ENCODE measurements at regions not wholly inside any gene's neighbourhood (a gene's known extent, or its start where the extent isn't known, plus 50 kb on each side); places are given as distances from the start of the nearest gene placed in this dataset.

GRCh38 chr3:154658000-154658399, 228.0 kb upstream of the GPR149 start:
- no peak for DNase-seq
- Histone ChIP-seq H3K27me3 (ENCODE audit: control insufficient read depth in 1 of 2, insufficient read depth in 1 of 2, low read length in 2 of 2) (no peaks in the 10 kb centered on the region), H2BK120ac (ENCODE audit: low read depth, low read length) (no peak overlapping the region), H2BK15ac (ENCODE audit: low read depth, poor library complexity, severe bottlenecking) (no peak overlapping the region), H3K36me3 (ENCODE audit: control insufficient read depth in 1 of 2, insufficient read depth in 2 of 2, low read depth in 1 of 2, low read length in 2 of 2) (no peaks in the 10 kb centered on the region), H3K14ac (ENCODE audit: low read length in 2 of 2) (no peak overlapping the region), H2AFZ (ENCODE audit: low read depth, low read length) (no peak overlapping the region), H3K9ac (ENCODE audit: low read length) (no peak overlapping the region), H4K91ac (ENCODE audit: low read length) (no peak overlapping the region), H3K4me2 (ENCODE audit: low read length, poor library complexity, severe bottlenecking) (no peak overlapping the region), H3K4me3 (ENCODE audit: insufficient read depth in 1 of 2, low read depth in 1 of 2, low read length in 2 of 2) (no peak overlapping the region), H2BK5ac (ENCODE audit: low read depth, low read length, poor library complexity, severe bottlenecking) (no peak overlapping the region), H3K9me3 (ENCODE audit: control insufficient read depth, low read length) (no peaks in the 10 kb centered on the region), H3K4ac (ENCODE audit: low read depth in 1 of 2, low read length in 2 of 2) (no peak overlapping the region), H2BK12ac (ENCODE audit: low read length in 2 of 2) (no peak overlapping the region), H2AK5ac (ENCODE audit: low read length, severe bottlenecking) (no peak overlapping the region), H3K27ac (ENCODE audit: low read length, poor library complexity, severe bottlenecking) (no peak overlapping the region), H3K18ac (ENCODE audit: low read depth in 1 of 2, low read length in 2 of 2) (no peak overlapping the region), H3K23ac (ENCODE audit: low read length in 2 of 2) (no peak overlapping the region), H3K79me1 (replicated peaks; ENCODE audit: low read length, poor library complexity, severe bottlenecking) (no peaks in the 10 kb centered on the region), H4K8ac (ENCODE audit: low read length) (no peak overlapping the region), H3K4me1 (ENCODE audit: control insufficient read depth, insufficient read depth, low read depth, low read length) (no peaks in the 10 kb centered on the region)

GRCh38 chr3:154657218-154657617, 227.2 kb upstream of the GPR149 start:
- WGBS: 85% methylated on average over 4 of the region's 4 CpGs
- DNase-seq: no peak
- H3K4me1 ChIP-seq (ENCODE audit: control insufficient read depth, insufficient read depth, low read depth, low read length): no peaks in the 10 kb centered on the region
- no peak overlapping the region for H2AFZ ChIP-seq (ENCODE audit: low read depth, low read length)
- no peaks in the 10 kb centered on the region for H3K9me3 ChIP-seq (ENCODE audit: control insufficient read depth, low read length)
- no peak overlapping the region for H4K8ac ChIP-seq (ENCODE audit: low read length)
- H3K23ac ChIP-seq (ENCODE audit: low read length in 2 of 2): no peak overlapping the region
- H3K18ac ChIP-seq (ENCODE audit: low read depth in 1 of 2, low read length in 2 of 2): no peak overlapping the region
- H3K36me3 ChIP-seq (ENCODE audit: control insufficient read depth in 1 of 2, insufficient read depth in 2 of 2, low read depth in 1 of 2, low read length in 2 of 2): no peaks in the 10 kb centered on the region
- no peak overlapping the region for H3K9ac ChIP-seq (ENCODE audit: low read length)
- H3K27ac ChIP-seq (ENCODE audit: low read length, poor library complexity, severe bottlenecking): no peak overlapping the region
- no peaks in the 10 kb centered on the region for H3K79me1 ChIP-seq (replicated peaks; ENCODE audit: low read length, poor library complexity, severe bottlenecking)
- H4K91ac ChIP-seq (ENCODE audit: low read length): no peak overlapping the region
- no peak overlapping the region for H3K14ac ChIP-seq (ENCODE audit: low read length in 2 of 2)
- H3K27me3 ChIP-seq (ENCODE audit: control insufficient read depth in 1 of 2, insufficient read depth in 1 of 2, low read length in 2 of 2): no peaks in the 10 kb centered on the region
- no peak overlapping the region for H3K4me3 ChIP-seq (ENCODE audit: insufficient read depth in 1 of 2, low read depth in 1 of 2, low read length in 2 of 2)
- no peak overlapping the region for H2BK15ac ChIP-seq (ENCODE audit: low read depth, poor library complexity, severe bottlenecking)
- H2BK120ac ChIP-seq (ENCODE audit: low read depth, low read length): no peak overlapping the region
- no peak overlapping the region for H3K4ac ChIP-seq (ENCODE audit: low read depth in 1 of 2, low read length in 2 of 2)
- no peak overlapping the region for H2AK5ac ChIP-seq (ENCODE audit: low read length, severe bottlenecking)
- no peak overlapping the region for H3K4me2 ChIP-seq (ENCODE audit: low read length, poor library complexity, severe bottlenecking)
- H2BK5ac ChIP-seq (ENCODE audit: low read depth, low read length, poor library complexity, severe bottlenecking): no peak overlapping the region
- no peak overlapping the region for H2BK12ac ChIP-seq (ENCODE audit: low read length in 2 of 2)

GRCh38 chr3:154656486-154656885, 226.5 kb upstream of the GPR149 start:
- Histone ChIP-seq H3K4me1 (ENCODE audit: control insufficient read depth, insufficient read depth, low read depth, low read length) (no peaks in the 10 kb centered on the region), H3K9ac (ENCODE audit: low read length) (no peak overlapping the region), H3K23ac (ENCODE audit: low read length in 2 of 2) (no peak overlapping the region), H3K18ac (ENCODE audit: low read depth in 1 of 2, low read length in 2 of 2) (no peak overlapping the region), H3K4ac (ENCODE audit: low read depth in 1 of 2, low read length in 2 of 2) (no peak overlapping the region), H2BK5ac (ENCODE audit: low read depth, low read length, poor library complexity, severe bottlenecking) (no peak overlapping the region), H2BK120ac (ENCODE audit: low read depth, low read length) (no peak overlapping the region), H2BK15ac (ENCODE audit: low read depth, poor library complexity, severe bottlenecking) (no peak overlapping the region), H3K27me3 (ENCODE audit: control insufficient read depth in 1 of 2, insufficient read depth in 1 of 2, low read length in 2 of 2) (no peaks in the 10 kb centered on the region), H3K14ac (ENCODE audit: low read length in 2 of 2) (no peak overlapping the region), H4K8ac (ENCODE audit: low read length) (no peak overlapping the region), H2AFZ (ENCODE audit: low read depth, low read length) (no peak overlapping the region), H4K91ac (ENCODE audit: low read length) (no peak overlapping the region), H3K79me1 (replicated peaks; ENCODE audit: low read length, poor library complexity, severe bottlenecking) (no peaks in the 10 kb centered on the region), H2BK12ac (ENCODE audit: low read length in 2 of 2) (no peak overlapping the region), H3K4me3 (ENCODE audit: insufficient read depth in 1 of 2, low read depth in 1 of 2, low read length in 2 of 2) (no peak overlapping the region), H3K27ac (ENCODE audit: low read length, poor library complexity, severe bottlenecking) (no peak overlapping the region), H3K36me3 (ENCODE audit: control insufficient read depth in 1 of 2, insufficient read depth in 2 of 2, low read depth in 1 of 2, low read length in 2 of 2) (no peaks in the 10 kb centered on the region), H3K4me2 (ENCODE audit: low read length, poor library complexity, severe bottlenecking) (no peak overlapping the region), H3K9me3 (ENCODE audit: control insufficient read depth, low read length) (no peaks in the 10 kb centered on the region), H2AK5ac (ENCODE audit: low read length, severe bottlenecking) (no peak overlapping the region)
- DNase-seq: no peak
- 90% methylated on average over 3 of the region's 3 CpGs for WGBS

GRCh38 chr3:154642145-154642544, 212.2 kb upstream of the GPR149 start:
- H3K27ac ChIP-seq (ENCODE audit: low read length, poor library complexity, severe bottlenecking): no peak overlapping the region
- no peak overlapping the region for H2BK12ac ChIP-seq (ENCODE audit: low read length in 2 of 2)
- no peak overlapping the region for H3K9ac ChIP-seq (ENCODE audit: low read length)
- H3K23ac ChIP-seq (ENCODE audit: low read length in 2 of 2): no peak overlapping the region
- DNase-seq: no peak
- no peak overlapping the region for H3K4me2 ChIP-seq (ENCODE audit: low read length, poor library complexity, severe bottlenecking)
- H3K4me3 ChIP-seq (ENCODE audit: insufficient read depth in 1 of 2, low read depth in 1 of 2, low read length in 2 of 2): no peak overlapping the region
- H3K14ac ChIP-seq (ENCODE audit: low read length in 2 of 2): no peak overlapping the region
- no peak overlapping the region for H3K18ac ChIP-seq (ENCODE audit: low read depth in 1 of 2, low read length in 2 of 2)
- no peaks in the 10 kb centered on the region for H3K4me1 ChIP-seq (ENCODE audit: control insufficient read depth, insufficient read depth, low read depth, low read length)
- H3K79me1 ChIP-seq (replicated peaks; ENCODE audit: low read length, poor library complexity, severe bottlenecking): no peaks in the 10 kb centered on the region
- H2BK15ac ChIP-seq (ENCODE audit: low read depth, poor library complexity, severe bottlenecking): no peak overlapping the region
- H4K91ac ChIP-seq (ENCODE audit: low read length): no peak overlapping the region
- H4K8ac ChIP-seq (ENCODE audit: low read length): no peak overlapping the region
- no peak overlapping the region for H3K4ac ChIP-seq (ENCODE audit: low read depth in 1 of 2, low read length in 2 of 2)
- H3K36me3 ChIP-seq (ENCODE audit: control insufficient read depth in 1 of 2, insufficient read depth in 2 of 2, low read depth in 1 of 2, low read length in 2 of 2): no peaks in the 10 kb centered on the region
- H3K9me3 ChIP-seq (ENCODE audit: control insufficient read depth, low read length): peaks cover 4% of the 10 kb centered on the region
- no peak overlapping the region for H2BK5ac ChIP-seq (ENCODE audit: low read depth, low read length, poor library complexity, severe bottlenecking)
- no peak overlapping the region for H2AFZ ChIP-seq (ENCODE audit: low read depth, low read length)
- no peak overlapping the region for H2BK120ac ChIP-seq (ENCODE audit: low read depth, low read length)
- 95% methylated on average over 2 of the region's 2 CpGs for WGBS
- H3K27me3 ChIP-seq (ENCODE audit: control insufficient read depth in 1 of 2, insufficient read depth in 1 of 2, low read length in 2 of 2): no peaks in the 10 kb centered on the region
- no peak overlapping the region for H2AK5ac ChIP-seq (ENCODE audit: low read length, severe bottlenecking)

Data from mesenchymal stem cell (in vitro differentiated cells and primary cell).